ENCODE measurements at regions not wholly inside any gene's neighbourhood (a gene's known extent, or its start where the extent isn't known, plus 50 kb on each side); places are given as distances from the start of the nearest gene placed in this dataset.
"Not testable (repeated sequence)": the region's sequence is repeated elsewhere in the genome, so short reads cannot be mapped to it uniquely, and the experiment has no call there.

DNA sequence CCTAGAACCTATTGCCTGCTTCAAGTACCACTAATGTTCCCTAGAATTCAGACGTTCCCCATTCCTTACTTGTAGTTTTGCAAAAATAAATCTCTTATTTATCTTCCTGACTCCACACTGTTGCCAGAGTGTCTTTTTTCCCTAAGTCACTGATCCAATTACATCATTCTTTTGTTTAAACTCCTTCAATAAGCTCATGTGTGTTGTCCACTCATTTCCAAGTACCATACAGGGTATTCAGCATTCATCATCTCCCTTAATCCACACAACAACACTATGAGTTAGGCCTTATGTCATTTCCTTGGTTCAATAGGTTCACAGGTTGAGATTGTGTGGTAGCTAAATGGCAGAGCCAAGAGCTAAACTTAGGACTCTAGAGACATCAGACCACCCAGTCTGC is 119.9 kb upstream of the RHOBTB1 start:
- no peaks in the 10 kb centered on the region for H3K4me1 ChIP-seq (ENCODE audit: control insufficient read depth, insufficient read depth, low read length)
- ATAC-seq: no peak
- 45% methylated on average over 1 of the region's 1 CpG for WGBS
- DNase-seq: no peak
- H3K27ac ChIP-seq (ENCODE audit: low read length): no peak overlapping the region
- no peaks in the 10 kb centered on the region for H3K27me3 ChIP-seq (ENCODE audit: control insufficient read depth, insufficient read depth)
- H3K4me3 ChIP-seq (ENCODE audit: low read length): no peak overlapping the region
- intact Hi-C loops (cut with DNase I): loop anchor here in 1 of 4 donors (10.0 kb wide), 1 partner anchor 91 kb away; no protein-coding TSS in a partner anchor
- H3K9me3 ChIP-seq (ENCODE audit: control insufficient read depth, low read length): no peaks in the 10 kb centered on the region

DNA sequence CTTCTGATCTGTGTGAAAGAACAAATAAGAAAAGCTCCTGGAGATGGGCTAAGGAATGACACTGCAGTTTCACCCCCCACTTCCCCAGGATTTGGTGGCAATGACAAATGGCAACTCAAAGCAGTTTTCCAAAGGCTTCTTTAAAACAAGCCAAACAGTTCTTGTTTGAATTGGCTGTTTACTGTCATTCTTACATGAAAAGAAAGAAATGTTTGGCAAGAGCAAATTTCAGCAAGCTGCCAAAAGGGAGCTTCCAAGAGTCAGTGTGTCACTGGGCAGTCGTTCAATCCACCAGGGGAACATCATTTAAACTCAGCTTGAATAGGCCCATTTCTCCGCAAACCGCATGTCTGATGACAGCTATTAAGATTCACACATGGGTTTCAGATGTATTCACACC is 119.0 kb upstream of the RHOBTB1 start:
- Histone ChIP-seq H3K9me3 (ENCODE audit: control insufficient read depth, low read length) (no peaks in the 10 kb centered on the region), H3K4me1 (ENCODE audit: control insufficient read depth, insufficient read depth, low read length) (no peaks in the 10 kb centered on the region), H3K27ac (ENCODE audit: low read length) (no peak overlapping the region), H3K4me3 (ENCODE audit: low read length) (no peak overlapping the region), H3K27me3 (ENCODE audit: control insufficient read depth, insufficient read depth) (no peaks in the 10 kb centered on the region)
- 61% methylated on average over 3 of the region's 3 CpGs for WGBS
- intact Hi-C loops (cut with DNase I): loop anchor here in 1 of 4 donors (10.0 kb wide), 1 partner anchor 92 kb away; no protein-coding TSS in a partner anchor
- ATAC-seq (peak in 1 of 2 donors; percentile 36), DNase-seq (peak in 1 of 3 donors; percentile 22)

DNA sequence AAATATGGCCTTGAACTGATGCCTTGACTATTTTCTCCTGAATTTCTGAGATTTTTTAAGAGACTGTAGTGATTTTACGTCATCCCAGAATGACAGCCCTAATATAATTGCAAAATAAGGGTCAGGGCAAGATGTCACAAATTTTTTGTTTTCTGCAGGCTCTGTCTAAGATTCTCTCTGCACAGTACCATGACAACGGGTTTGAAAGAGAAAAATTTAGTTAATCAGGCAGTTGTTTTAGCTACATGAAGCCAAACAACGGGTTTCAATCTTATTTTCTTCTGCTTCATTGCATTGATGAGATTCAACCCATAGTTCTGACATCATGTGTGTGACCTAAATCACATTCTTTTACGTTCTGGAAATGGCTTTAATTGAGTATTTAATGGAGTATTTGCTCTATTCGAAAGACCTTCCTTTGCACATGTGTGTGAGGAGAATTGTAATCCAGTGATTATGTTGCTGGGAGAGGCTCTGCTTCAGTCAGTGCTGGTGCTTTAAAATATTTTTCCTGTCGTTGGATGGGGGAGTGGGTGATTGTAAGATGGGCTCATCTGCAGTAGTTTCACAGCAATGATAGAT is 118.0 kb upstream of the RHOBTB1 start:
- Histone ChIP-seq H3K27me3 (ENCODE audit: control insufficient read depth, insufficient read depth) (no peaks in the 10 kb centered on the region), H3K9me3 (ENCODE audit: control insufficient read depth, low read length) (no peaks in the 10 kb centered on the region), H3K27ac (ENCODE audit: low read length) (no peak overlapping the region), H3K4me3 (ENCODE audit: low read length) (no peak overlapping the region), H3K4me1 (ENCODE audit: control insufficient read depth, insufficient read depth, low read length) (no peaks in the 10 kb centered on the region)
- DNase-seq (no peak), ATAC-seq (no peak)
- WGBS: 77% methylated on average over 6 of the region's 6 CpGs
- intact Hi-C loops (cut with DNase I): loop anchor here in 1 of 4 donors (10.0 kb wide), 1 partner anchor 93 kb away; no protein-coding TSS in a partner anchor

DNA sequence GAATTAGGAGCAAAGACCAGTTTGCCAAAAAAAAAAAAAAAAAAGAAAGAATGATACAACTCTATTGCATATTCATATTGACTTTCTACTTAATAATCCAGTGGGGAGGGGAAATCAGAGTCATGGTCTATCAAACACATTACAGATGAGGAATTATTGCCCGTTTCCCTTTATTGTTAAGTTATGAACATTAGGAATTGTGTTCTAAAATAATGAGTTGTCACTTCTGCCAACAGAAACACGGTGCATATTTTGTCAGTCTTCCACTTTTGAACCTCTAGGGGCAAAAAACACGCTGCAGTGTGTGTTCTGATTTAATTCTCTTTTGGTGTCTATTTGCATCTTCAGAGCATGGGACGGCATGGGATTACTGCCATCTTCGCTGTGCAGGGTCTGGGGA is 115.7 kb upstream of the RHOBTB1 start:
- H3K27me3 ChIP-seq (ENCODE audit: control insufficient read depth, insufficient read depth): no peaks in the 10 kb centered on the region
- H3K4me1 ChIP-seq (ENCODE audit: control insufficient read depth, insufficient read depth, low read length): no peaks in the 10 kb centered on the region
- no peak for DNase-seq
- no peak for ATAC-seq
- intact Hi-C loops (cut with DNase I): loop anchor here in 1 of 4 donors (10.0 kb wide), 1 partner anchor 95 kb away; no protein-coding TSS in a partner anchor
- no peaks in the 10 kb centered on the region for H3K9me3 ChIP-seq (ENCODE audit: control insufficient read depth, low read length)
- no peak overlapping the region for H3K4me3 ChIP-seq (ENCODE audit: low read length)
- WGBS: 65% methylated on average over 5 of the region's 5 CpGs
- H3K27ac ChIP-seq (ENCODE audit: low read length): no peak overlapping the region

DNA sequence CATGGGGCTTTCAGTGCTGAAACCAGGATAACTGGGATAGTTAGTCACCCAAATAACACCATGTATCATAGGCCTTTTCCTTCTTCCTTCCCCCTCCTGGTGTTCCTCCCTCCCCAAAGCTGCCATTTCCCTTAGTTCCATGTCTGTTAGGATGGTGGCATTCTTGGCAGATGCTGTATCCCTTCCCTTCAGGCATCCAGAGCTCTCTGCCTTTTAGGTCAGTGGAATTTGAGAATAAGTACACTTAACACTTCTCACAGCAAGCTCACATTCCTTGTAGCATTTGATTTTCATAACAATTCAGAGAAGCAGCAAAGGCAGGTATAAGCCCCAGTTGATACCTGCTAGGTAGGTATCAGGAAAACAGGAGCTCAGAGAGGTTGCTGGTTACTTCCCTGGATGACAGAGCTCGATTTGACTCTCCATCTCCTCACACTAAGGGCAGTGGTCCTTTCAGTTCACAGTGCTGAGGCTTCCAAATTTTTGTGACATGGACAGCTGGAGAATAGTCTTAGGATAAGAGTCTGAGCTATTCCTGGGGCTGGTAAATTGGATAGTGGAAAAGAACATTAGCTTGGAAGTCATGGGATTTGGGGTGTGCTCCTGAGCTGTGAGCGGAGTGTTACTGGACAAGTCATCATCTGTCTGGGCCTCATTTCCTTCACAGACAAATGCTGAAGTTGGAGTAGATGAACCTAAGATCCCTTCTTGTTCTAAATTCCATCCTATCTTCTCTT is 108.7 kb upstream of the RHOBTB1 start:
- ATAC-seq (no peak), DNase-seq (no peak)
- Histone ChIP-seq H3K4me3 (ENCODE audit: low read length) (no peak overlapping the region), H3K9me3 (ENCODE audit: control insufficient read depth, low read length) (no peaks in the 10 kb centered on the region), H3K27me3 (ENCODE audit: control insufficient read depth, insufficient read depth) (no peaks in the 10 kb centered on the region), H3K27ac (ENCODE audit: low read length) (no peak overlapping the region), H3K4me1 (ENCODE audit: control insufficient read depth, insufficient read depth, low read length) (no peaks in the 10 kb centered on the region)
- intact Hi-C loops (cut with DNase I): no loop called here
- WGBS: 72% methylated on average over 2 of the region's 2 CpGs

DNA sequence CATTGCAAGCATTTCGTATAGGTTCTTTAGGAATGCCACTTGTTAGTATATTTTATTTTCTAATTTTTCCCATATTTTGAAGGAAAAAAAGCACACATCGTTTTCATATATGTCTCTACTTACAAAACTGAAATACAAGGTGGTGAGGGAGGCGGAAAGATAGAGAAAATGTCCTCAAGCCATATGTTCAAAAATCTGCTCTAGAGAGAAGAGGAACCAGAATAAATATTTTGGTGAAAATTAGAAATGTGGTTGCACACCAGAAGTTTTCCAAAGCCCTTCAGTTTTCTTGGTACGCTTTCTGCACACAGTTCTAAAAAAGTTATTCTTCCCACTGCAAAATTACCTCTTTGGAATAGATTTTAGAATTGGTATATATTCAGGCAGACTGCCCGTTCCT is 107.4 kb upstream of the RHOBTB1 start:
- WGBS: 85% methylated on average over 5 of the region's 5 CpGs
- intact Hi-C loops (cut with DNase I): no loop called here
- Histone ChIP-seq H3K27me3 (ENCODE audit: control insufficient read depth, insufficient read depth) (no peaks in the 10 kb centered on the region), H3K27ac (ENCODE audit: low read length) (no peak overlapping the region), H3K4me3 (ENCODE audit: low read length) (no peak overlapping the region), H3K4me1 (ENCODE audit: control insufficient read depth, insufficient read depth, low read length) (no peaks in the 10 kb centered on the region), H3K9me3 (ENCODE audit: control insufficient read depth, low read length) (no peaks in the 10 kb centered on the region)
- ATAC-seq (no peak), DNase-seq (no peak)

DNA sequence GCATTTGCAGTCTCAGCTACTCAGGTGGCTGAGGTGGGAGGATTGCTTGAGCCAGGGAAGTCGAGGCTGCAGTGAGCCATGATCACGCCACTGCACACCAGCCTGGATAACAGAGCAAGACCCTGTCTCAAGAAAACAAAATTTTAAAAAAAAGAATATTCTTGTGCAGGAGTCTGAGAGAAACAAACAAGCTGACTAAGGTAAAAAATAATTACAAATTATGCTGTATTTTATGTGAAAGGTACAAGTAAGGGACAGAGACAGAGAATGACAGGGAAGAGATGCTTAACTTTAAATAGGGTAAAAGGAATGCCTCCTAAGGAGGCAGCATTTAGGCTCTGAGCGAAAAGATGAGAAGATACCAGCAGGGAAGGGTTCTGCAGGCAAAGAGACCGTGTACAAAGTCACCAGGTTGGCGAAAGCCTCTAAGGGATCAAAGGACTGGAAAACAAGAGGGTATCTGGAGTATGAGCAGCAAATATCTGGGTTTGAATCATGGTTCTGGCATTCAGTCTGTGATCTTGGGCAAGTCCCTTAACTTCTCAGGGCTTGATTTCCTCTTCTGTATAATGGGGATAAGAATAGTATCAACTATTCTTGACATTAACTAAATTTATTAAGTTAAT is 106.2 kb upstream of the RHOBTB1 start:
- H3K4me3 ChIP-seq (ENCODE audit: low read length): no peak overlapping the region
- H3K9me3 ChIP-seq (ENCODE audit: control insufficient read depth, low read length): no peaks in the 10 kb centered on the region
- no peaks in the 10 kb centered on the region for H3K27me3 ChIP-seq (ENCODE audit: control insufficient read depth, insufficient read depth)
- DNase-seq: no peak
- H3K4me1 ChIP-seq (ENCODE audit: control insufficient read depth, insufficient read depth, low read length): no peaks in the 10 kb centered on the region
- H3K27ac ChIP-seq (ENCODE audit: low read length): no peak overlapping the region
- intact Hi-C loops (cut with DNase I): no loop called here
- no peak for ATAC-seq
- 89% methylated on average over 5 of the region's 5 CpGs for WGBS

DNA sequence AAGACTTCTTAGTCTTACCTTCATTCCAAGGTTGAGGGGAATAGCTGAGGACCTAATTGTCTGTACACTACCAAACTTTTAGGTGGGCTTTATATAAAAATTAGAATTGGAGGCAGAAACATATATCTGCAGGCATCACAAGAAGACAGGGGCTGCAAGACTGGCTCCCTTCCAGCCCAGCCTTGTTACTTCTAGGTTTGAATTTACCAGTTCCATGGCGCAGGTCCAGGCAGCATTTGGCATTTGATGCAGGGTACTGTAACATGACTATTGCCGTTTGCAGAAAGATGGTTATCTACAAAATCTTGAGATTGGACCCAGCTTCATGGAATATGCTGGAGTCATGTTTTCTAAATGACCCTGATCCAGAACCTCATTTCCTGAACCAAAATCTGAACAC is 105.4 kb upstream of the RHOBTB1 start:
- Histone ChIP-seq H3K4me3 (ENCODE audit: low read length) (no peak overlapping the region), H3K4me1 (ENCODE audit: control insufficient read depth, insufficient read depth, low read length) (no peaks in the 10 kb centered on the region), H3K27me3 (ENCODE audit: control insufficient read depth, insufficient read depth) (no peaks in the 10 kb centered on the region), H3K9me3 (ENCODE audit: control insufficient read depth, low read length) (no peaks in the 10 kb centered on the region), H3K27ac (ENCODE audit: low read length) (no peak overlapping the region)
- DNase-seq: peak in 1 of 3 donors; percentile 45
- no peak for ATAC-seq
- WGBS: 61% methylated on average over 2 of the region's 2 CpGs
- intact Hi-C loops (cut with DNase I): no loop called here

DNA sequence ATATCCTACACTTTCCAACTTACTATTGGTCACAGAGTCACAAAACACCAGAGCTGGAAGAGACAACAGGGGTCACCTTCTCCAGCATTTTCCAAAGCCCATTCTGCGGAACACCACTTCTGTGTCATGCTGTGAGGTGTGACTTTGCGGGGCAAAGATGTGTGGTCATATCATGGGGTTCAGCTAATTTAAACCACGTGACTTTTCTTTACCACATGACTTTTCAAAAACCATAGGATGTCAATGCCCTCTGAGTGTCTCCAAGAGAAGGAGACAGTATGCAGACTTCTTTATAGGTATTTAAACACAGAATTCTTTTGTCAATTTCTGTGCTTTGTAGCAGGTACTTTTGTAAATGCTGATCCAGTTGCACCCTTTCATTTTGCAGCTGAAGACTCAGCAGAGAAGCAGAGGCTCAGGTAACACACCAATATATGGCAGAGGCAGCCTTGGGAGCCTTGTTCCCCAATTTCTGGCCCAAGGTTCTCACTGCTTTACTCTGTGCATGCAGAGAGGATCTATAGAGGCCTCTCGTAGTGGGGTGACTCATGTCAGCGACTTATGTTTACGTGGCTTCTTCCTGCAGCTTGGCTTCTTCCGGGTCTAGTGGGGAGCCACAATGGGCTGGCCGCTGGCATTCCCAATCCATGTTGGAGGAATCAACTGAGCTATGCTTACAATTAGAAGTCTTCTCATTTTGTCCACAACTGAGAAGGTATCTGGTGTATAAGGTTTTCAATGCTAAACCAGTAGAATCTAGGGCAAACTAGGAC is 104.0 kb upstream of the RHOBTB1 start:
- WGBS: 89% methylated on average over 8 of the region's 8 CpGs

DNA sequence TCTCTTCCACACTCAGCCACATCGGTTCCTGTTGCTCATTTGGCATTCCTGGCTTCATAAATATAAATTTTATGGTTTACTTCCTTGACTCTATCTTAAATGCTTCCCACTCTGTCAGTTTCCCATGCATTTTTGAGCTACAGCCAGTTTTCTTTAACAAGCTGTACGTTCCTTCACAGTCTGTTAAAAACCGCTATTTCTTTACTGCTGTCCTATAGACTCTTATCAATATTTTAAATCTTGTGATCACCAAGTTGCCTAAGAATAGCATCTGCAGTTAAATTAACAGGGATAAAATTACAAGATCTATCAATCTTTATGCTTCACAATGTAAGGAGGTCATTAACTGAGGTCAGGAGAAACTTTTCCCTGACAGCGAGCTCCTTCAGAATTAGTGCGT is 103.1 kb upstream of the RHOBTB1 start:
- no peaks in the 10 kb centered on the region for H3K9me3 ChIP-seq (ENCODE audit: control insufficient read depth, low read length)
- H3K4me3 ChIP-seq (ENCODE audit: low read length): no peak overlapping the region
- no peak for DNase-seq
- no peaks in the 10 kb centered on the region for H3K27me3 ChIP-seq (ENCODE audit: control insufficient read depth, insufficient read depth)
- no peak overlapping the region for H3K27ac ChIP-seq (ENCODE audit: low read length)
- 49% methylated on average over 5 of the region's 5 CpGs for WGBS
- intact Hi-C loops (cut with DNase I): no loop called here
- no peak for ATAC-seq
- H3K4me1 ChIP-seq (ENCODE audit: control insufficient read depth, insufficient read depth, low read length): no peaks in the 10 kb centered on the region

More for the DNA sequence above, 104.0 kb upstream of the RHOBTB1 start:
- H3K27me3 ChIP-seq (ENCODE audit: control insufficient read depth, insufficient read depth): no peaks in the 10 kb centered on the region
- H3K4me1 ChIP-seq (ENCODE audit: control insufficient read depth, insufficient read depth, low read length): no peaks in the 10 kb centered on the region
- H3K9me3 ChIP-seq (ENCODE audit: control insufficient read depth, low read length): no peaks in the 10 kb centered on the region
- DNase-seq (no peak), ATAC-seq (no peak)
- no peak overlapping the region for H3K27ac ChIP-seq (ENCODE audit: low read length)
- no peak overlapping the region for H3K4me3 ChIP-seq (ENCODE audit: low read length)
- intact Hi-C loops (cut with DNase I): no loop called here

DNA sequence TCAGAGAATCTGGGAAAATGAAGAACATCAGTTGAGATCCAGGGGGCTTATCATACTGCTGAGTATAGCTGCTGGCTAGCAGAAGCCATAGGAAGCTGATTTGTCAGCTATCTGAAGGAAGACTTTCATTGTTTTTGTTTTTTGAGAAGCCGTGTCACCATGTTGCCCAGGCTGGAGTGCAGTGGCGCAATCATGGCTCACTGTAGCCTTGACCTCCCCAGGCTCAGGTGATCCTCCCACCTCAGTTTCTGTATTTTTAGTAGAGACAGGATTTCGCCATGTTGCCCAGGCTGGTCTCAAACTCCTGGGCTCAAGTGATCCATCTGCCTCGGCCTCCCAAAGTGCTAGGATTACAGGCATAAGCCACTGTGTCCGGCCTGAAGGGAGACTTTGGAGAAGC is 101.5 kb upstream of the RHOBTB1 start:
- DNase-seq; H3K4me3 ChIP-seq (ENCODE audit: low read length); H3K27ac ChIP-seq (ENCODE audit: low read length); intact Hi-C loops (cut with DNase I); H3K4me1 ChIP-seq (ENCODE audit: control insufficient read depth, insufficient read depth, low read length); H3K27me3 ChIP-seq (ENCODE audit: control insufficient read depth, insufficient read depth); H3K9me3 ChIP-seq (ENCODE audit: control insufficient read depth, low read length); ATAC-seq: not testable (repeated sequence)
- 90% methylated on average over 5 of the region's 5 CpGs for WGBS

All from right cardiac atrium (tissue), 5 donors.